ENCODE measurements at regions not wholly inside any gene's neighbourhood (a gene's known extent, or its start where the extent isn't known, plus 50 kb on each side); places are given as distances from the start of the nearest gene placed in this dataset.

DNA sequence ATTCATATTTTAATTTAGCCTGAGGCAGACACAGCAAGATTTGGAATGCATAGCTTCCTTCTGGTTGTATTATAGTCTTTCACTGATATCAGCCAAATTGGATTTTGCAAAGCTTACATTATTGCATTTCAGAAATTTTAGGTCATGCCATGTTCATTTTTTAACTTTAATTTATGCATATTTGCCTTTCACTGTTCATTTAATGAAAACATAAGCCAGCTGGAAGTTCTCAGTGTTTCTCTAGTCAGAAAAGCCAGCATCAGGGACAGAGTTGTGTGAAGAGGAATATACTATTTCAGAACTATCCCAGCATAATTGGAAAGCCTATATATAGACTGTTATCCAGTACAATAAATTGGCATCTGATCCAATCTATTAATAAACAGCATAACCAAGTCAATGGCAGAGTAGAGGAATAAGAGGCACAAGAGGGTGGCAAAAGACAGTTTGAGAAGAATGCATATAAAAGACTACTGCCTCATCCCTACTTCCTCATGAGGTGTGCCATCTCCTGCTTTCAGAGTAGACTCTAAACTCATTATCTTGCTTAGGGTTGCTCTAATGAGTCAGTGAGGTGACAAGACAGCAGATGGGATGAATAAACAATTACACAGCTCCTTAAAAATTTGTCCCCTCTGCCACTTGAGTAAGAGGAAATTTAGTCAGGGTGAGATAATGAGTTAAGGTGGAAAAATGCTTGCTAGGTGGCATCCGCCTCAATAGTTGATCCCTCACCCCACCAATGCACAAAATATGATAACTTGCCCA lies 159.8 kb upstream of the HCRTR2 start:
- H3K36me3 ChIP-seq (ENCODE audit: control insufficient read depth in 1 of 2, insufficient read depth in 2 of 2, low read length in 1 of 2): no peaks in the 10 kb centered on the region
- intact Hi-C loops (cut with DNase I): no loop called here
- H3K9me3 ChIP-seq (ENCODE audit: control insufficient read depth, low read length): no peaks in the 10 kb centered on the region
- DNase-seq (no peak), ATAC-seq (ENCODE audit: low FRiP score) (no peak)
- 84 to 88% methylated on average over 1 of the region's 1 CpG for WGBS, 2 donors
- no peak overlapping the region for H3K4me3 ChIP-seq (ENCODE audit: low read length in 2 of 2)
- H3K4me1 ChIP-seq (ENCODE audit: control insufficient read depth in 1 of 2, insufficient read depth in 2 of 2, low read length in 2 of 2): peaks cover 0 to 8% of the 10 kb centered on the region in 2 donors
- no peak overlapping the region for H3K27ac ChIP-seq (ENCODE audit: low read depth in 1 of 2, low read length in 2 of 2)
- no peaks in the 10 kb centered on the region for H3K27me3 ChIP-seq (ENCODE audit: control insufficient read depth in 1 of 2, insufficient read depth in 2 of 2, low read length in 1 of 2)

DNA sequence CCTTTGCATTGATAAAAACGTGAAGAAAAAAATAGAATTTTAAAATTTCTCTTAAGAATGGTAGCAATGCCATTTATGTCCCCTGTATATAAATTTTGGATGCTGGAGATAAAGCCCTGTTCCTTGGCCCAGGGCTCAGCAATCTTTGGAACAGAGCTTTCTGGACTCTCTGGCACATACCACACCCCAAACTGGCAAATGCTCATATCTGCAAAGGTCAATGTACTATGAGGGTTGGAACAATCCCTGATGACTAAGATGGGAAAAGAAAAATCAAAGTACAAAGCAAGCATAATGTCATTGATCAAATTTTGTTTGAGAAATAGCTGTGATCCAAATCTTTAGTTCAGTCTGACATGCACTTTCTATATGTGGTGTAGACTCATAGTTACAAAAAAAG lies 158.1 kb upstream of the HCRTR2 start:
- intact Hi-C loops (cut with DNase I): no loop called here
- H3K4me1 ChIP-seq (ENCODE audit: control insufficient read depth in 1 of 2, insufficient read depth in 2 of 2, low read length in 2 of 2): peaks cover 0 to 8% of the 10 kb centered on the region in 2 donors
- DNase-seq: no peak
- H3K27ac ChIP-seq (ENCODE audit: low read depth in 1 of 2, low read length in 2 of 2): no peak overlapping the region
- no peak for ATAC-seq (ENCODE audit: low FRiP score)
- no peak overlapping the region for H3K4me3 ChIP-seq (ENCODE audit: low read length in 2 of 2)
- WGBS, 2 donors: 24 to 33% methylated on average over 1 of the region's 1 CpG
- no peaks in the 10 kb centered on the region for H3K36me3 ChIP-seq (ENCODE audit: control insufficient read depth in 1 of 2, insufficient read depth in 2 of 2, low read length in 1 of 2)
- H3K27me3 ChIP-seq (ENCODE audit: control insufficient read depth in 1 of 2, insufficient read depth in 2 of 2, low read length in 1 of 2): no peaks in the 10 kb centered on the region
- H3K9me3 ChIP-seq (ENCODE audit: control insufficient read depth, low read length): no peaks in the 10 kb centered on the region

DNA sequence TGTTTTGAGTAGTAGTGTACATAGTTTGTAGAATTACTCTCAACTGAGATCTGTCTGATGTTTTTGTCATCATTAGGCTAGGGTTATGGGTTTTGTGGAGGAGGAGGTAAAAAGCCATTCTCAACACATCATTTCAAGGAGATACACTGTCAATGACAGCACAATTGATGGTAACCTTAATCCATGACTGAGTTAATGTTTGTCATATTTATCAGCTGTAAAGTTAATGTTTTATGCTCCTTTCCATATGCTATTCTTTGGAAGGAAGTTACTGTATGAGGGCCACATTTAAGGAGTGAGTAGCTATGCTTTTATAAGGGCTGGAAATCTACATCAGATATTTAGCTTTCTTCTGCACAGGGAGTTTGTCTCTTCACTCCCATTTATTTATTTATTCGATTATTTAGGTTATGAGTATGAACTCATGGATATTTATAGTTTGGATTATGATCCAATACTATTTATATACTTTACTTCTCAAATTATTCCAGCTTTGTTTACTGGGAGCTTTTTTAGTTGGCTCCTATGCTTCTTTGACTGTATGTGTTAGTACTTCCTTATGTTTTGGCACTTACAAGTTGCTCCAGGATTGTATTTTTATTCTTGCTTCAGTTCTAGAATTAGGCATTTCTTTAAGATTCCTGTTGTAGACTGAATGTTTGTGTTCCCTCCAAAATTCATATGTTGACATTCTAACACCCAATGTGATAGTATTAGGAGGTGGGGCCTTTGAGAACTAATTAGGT lies 156.6 kb upstream of the HCRTR2 start:
- 61 to 75% methylated on average over 1 of the region's 1 CpG for WGBS, 2 donors
- Histone ChIP-seq H3K9me3 (ENCODE audit: control insufficient read depth, low read length) (no peaks in the 10 kb centered on the region), H3K27me3 (ENCODE audit: control insufficient read depth in 1 of 2, insufficient read depth in 2 of 2, low read length in 1 of 2) (no peaks in the 10 kb centered on the region), H3K4me1 (ENCODE audit: control insufficient read depth in 1 of 2, insufficient read depth in 2 of 2, low read length in 2 of 2) (peaks cover 0 to 8% of the 10 kb centered on the region in 2 donors), H3K36me3 (ENCODE audit: control insufficient read depth in 1 of 2, insufficient read depth in 2 of 2, low read length in 1 of 2) (no peaks in the 10 kb centered on the region), H3K4me3 (ENCODE audit: low read length in 2 of 2) (no peak overlapping the region), H3K27ac (ENCODE audit: low read depth in 1 of 2, low read length in 2 of 2) (no peak overlapping the region)
- no peak for ATAC-seq (ENCODE audit: low FRiP score)
- intact Hi-C loops (cut with DNase I): no loop called here
- DNase-seq: no peak

DNA sequence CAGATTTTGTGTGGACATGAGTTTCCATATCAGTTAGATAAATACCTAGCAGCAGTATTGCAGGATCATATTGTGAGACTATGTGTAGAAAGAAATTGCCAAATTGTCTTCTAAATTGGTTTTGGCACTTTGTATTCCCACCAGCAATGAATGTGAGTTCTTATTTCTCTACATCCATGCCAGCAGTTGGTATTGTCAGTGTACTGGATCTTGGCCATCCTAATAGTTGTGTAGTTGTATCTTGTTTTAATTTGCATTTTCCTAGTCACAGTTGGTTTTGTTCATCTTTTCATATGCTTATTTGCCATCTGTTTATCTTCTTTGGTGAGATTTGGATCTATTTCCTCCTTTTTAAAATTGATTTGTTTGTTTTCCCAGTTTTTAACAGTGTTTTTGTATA lies 154.7 kb upstream of the HCRTR2 start:
- H3K9me3 ChIP-seq (ENCODE audit: control insufficient read depth, low read length): no peaks in the 10 kb centered on the region
- ATAC-seq (ENCODE audit: low FRiP score): no peak

GRCh38 chr6:55023230-55023629 lies 151.1 kb upstream of the HCRTR2 start:
- DNase-seq (no peak), ATAC-seq (ENCODE audit: low FRiP score) (no peak)
- H3K9me3 ChIP-seq (ENCODE audit: control insufficient read depth, low read length): no peaks in the 10 kb centered on the region
- no peak overlapping the region for H3K4me3 ChIP-seq (ENCODE audit: low read length in 2 of 2)
- WGBS, 2 donors: 56 to 58% methylated on average over 3 of the region's 3 CpGs
- no peaks in the 10 kb centered on the region for H3K4me1 ChIP-seq (ENCODE audit: control insufficient read depth in 1 of 2, insufficient read depth in 2 of 2, low read length in 2 of 2)
- H3K27ac ChIP-seq (ENCODE audit: low read depth in 1 of 2, low read length in 2 of 2): no peak overlapping the region
- no peaks in the 10 kb centered on the region for H3K27me3 ChIP-seq (ENCODE audit: control insufficient read depth in 1 of 2, insufficient read depth in 2 of 2, low read length in 1 of 2)
- no peaks in the 10 kb centered on the region for H3K36me3 ChIP-seq (ENCODE audit: control insufficient read depth in 1 of 2, insufficient read depth in 2 of 2, low read length in 1 of 2)
- intact Hi-C loops (cut with DNase I): no loop called here

More for the DNA sequence above, 154.7 kb upstream of the HCRTR2 start:
- no peak overlapping the region for H3K27ac ChIP-seq (ENCODE audit: low read depth in 1 of 2, low read length in 2 of 2)
- H3K36me3 ChIP-seq (ENCODE audit: control insufficient read depth in 1 of 2, insufficient read depth in 2 of 2, low read length in 1 of 2): no peaks in the 10 kb centered on the region
- H3K27me3 ChIP-seq (ENCODE audit: control insufficient read depth in 1 of 2, insufficient read depth in 2 of 2, low read length in 1 of 2): no peaks in the 10 kb centered on the region
- no peak overlapping the region for H3K4me3 ChIP-seq (ENCODE audit: low read length in 2 of 2)
- no peak for DNase-seq
- intact Hi-C loops (cut with DNase I): no loop called here
- peaks cover 0 to 5% of the 10 kb centered on the region in 2 donors for H3K4me1 ChIP-seq (ENCODE audit: control insufficient read depth in 1 of 2, insufficient read depth in 2 of 2, low read length in 2 of 2)

- H3K36me3 ChIP-seq (ENCODE audit: control insufficient read depth in 1 of 2, insufficient read depth in 2 of 2, low read length in 1 of 2): no peaks in the 10 kb centered on the region
- DNase-seq (no peak), ATAC-seq (ENCODE audit: low FRiP score) (no peak)
- H3K4me1 ChIP-seq (ENCODE audit: control insufficient read depth in 1 of 2, insufficient read depth in 2 of 2, low read length in 2 of 2): no peaks in the 10 kb centered on the region
- intact Hi-C loops (cut with DNase I): no loop called here
- no peak overlapping the region for H3K4me3 ChIP-seq (ENCODE audit: low read length in 2 of 2)
- H3K27ac ChIP-seq (ENCODE audit: low read depth in 1 of 2, low read length in 2 of 2): no peak overlapping the region
- H3K9me3 ChIP-seq (ENCODE audit: control insufficient read depth, low read length): peaks cover 2% of the 10 kb centered on the region
- no peaks in the 10 kb centered on the region for H3K27me3 ChIP-seq (ENCODE audit: control insufficient read depth in 1 of 2, insufficient read depth in 2 of 2, low read length in 1 of 2)
Measured at GRCh38 chr6:55033016-55033546, 141.2 kb upstream of the HCRTR2 start.

DNA sequence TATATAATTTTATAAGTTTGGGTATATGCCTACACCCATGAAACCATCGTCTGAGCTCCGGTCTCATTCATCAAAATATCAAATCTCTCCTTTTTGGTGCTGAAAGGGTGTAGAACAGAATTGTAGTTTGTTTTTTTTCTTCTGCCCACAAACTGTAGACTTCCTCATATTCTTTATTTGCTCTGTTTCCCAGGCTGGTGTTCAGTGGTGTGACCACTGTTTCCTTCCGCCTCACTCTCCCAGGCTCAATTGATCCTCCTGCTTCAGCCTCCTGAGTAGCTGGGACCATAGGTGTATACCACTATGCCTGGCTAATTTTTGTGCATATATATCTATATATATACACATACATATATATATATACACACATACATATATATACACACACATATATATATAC lies 139.6 kb upstream of the HCRTR2 start:
- Histone ChIP-seq H3K4me1 (ENCODE audit: control insufficient read depth in 1 of 2, insufficient read depth in 2 of 2, low read length in 2 of 2) (no peaks in the 10 kb centered on the region), H3K36me3 (ENCODE audit: control insufficient read depth in 1 of 2, insufficient read depth in 2 of 2, low read length in 1 of 2) (no peaks in the 10 kb centered on the region), H3K4me3 (ENCODE audit: low read length in 2 of 2) (no peak overlapping the region), H3K27me3 (ENCODE audit: control insufficient read depth in 1 of 2, insufficient read depth in 2 of 2, low read length in 1 of 2) (peaks cover 0 to 2% of the 10 kb centered on the region in 2 donors), H3K27ac (ENCODE audit: low read depth in 1 of 2, low read length in 2 of 2) (no peak overlapping the region), H3K9me3 (ENCODE audit: control insufficient read depth, low read length) (peaks cover 2% of the 10 kb centered on the region)
- ATAC-seq (ENCODE audit: low FRiP score) (no peak), DNase-seq (no peak)
- intact Hi-C loops (cut with DNase I): no loop called here
- WGBS, 2 donors: 65 to 74% methylated on average over 3 of the region's 3 CpGs

GRCh38 chr6:55040102-55040848 lies 134.0 kb upstream of the HCRTR2 start:
- DNase-seq (no peak), ATAC-seq (ENCODE audit: low FRiP score) (no peak)
- H3K36me3 ChIP-seq (ENCODE audit: control insufficient read depth in 1 of 2, insufficient read depth in 2 of 2, low read length in 1 of 2): no peaks in the 10 kb centered on the region
- peaks cover 0 to 2% of the 10 kb centered on the region in 2 donors for H3K27me3 ChIP-seq (ENCODE audit: control insufficient read depth in 1 of 2, insufficient read depth in 2 of 2, low read length in 1 of 2)
- 81 to 84% methylated on average over 3 of the region's 3 CpGs for WGBS, 2 donors
- intact Hi-C loops (cut with DNase I): no loop called here
- H3K4me1 ChIP-seq (ENCODE audit: control insufficient read depth in 1 of 2, insufficient read depth in 2 of 2, low read length in 2 of 2): no peaks in the 10 kb centered on the region
- H3K4me3 ChIP-seq (ENCODE audit: low read length in 2 of 2): no peak overlapping the region
- no peaks in the 10 kb centered on the region for H3K9me3 ChIP-seq (ENCODE audit: control insufficient read depth, low read length)
- no peak overlapping the region for H3K27ac ChIP-seq (ENCODE audit: low read depth in 1 of 2, low read length in 2 of 2)
